Neural crest cell (in vitro differentiated cells): ENCODE measurements at regions not wholly inside any gene's neighbourhood (a gene's known extent, or its start where the extent isn't known, plus 50 kb on each side); places are given as distances from the start of the nearest gene placed in this dataset.

Experiments used
- DNase-seq: peaks from one replicate; pipeline ENCODE4 v3.0.0; 2021; ENCODE audit warnings: low read depth, mixed read lengths, low spot score
- H3K27ac Mint-ChIP-seq: one replicate; pipeline ENCODE4 v1.8.0; 2021; ENCODE audit warnings: mild to moderate bottlenecking, mixed read lengths; ENCODE audit not compliant: unreplicated experiment
- H3K27me3 Mint-ChIP-seq: 2 replicates; pipeline ENCODE4 v1.8.0; 2021; ENCODE audit warnings: low read depth, mild to moderate bottlenecking, mixed read lengths
- H3K36me3 Mint-ChIP-seq: 2 replicates; pipeline ENCODE4 v1.8.0; 2021; ENCODE audit warnings: low read depth, mild to moderate bottlenecking, mixed read lengths
- H3K4me1 Mint-ChIP-seq: 2 replicates; pipeline ENCODE4 v1.8.0; 2021; ENCODE audit warnings: mixed read lengths
- H3K4me3 Mint-ChIP-seq: one replicate; pipeline ENCODE4 v1.8.0; 2021; ENCODE audit warnings: mild to moderate bottlenecking, mixed read lengths
- H3K9me3 Mint-ChIP-seq: 2 replicates; pipeline ENCODE4 v1.8.0; 2021; ENCODE audit warnings: mixed read lengths
- CTCF ChIP-seq: fragments of 200-600 bp; sonication (generic); conservative IDR thresholded peaks from 2 replicates; pipeline ENCODE4 v1.5.0; 2021; ENCODE audit warnings: antibody characterized with exemption, mild to moderate bottlenecking

DNA sequence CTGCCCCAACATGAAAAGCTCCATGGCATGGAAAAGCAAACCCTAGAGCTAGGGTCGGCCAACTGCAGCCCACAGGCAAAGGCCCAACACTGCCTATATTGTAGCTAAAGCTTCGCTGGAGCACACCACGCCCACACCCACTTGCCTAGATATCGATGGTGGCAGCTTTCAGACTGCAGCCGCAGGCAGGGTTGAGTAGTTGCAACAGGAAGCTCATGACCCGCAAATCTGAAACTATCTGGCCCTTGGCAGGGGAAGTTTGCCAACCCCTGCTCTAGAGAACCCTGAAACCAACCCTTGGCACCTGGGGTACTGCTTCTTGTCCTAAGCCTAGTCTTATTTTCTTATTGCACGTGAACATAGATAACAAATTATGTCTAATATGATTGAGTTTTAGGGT, 250.0 kb downstream of the SOX11 start:
- Mint-ChIP-seq H3K27me3 (no peaks in the 10 kb centered on the region), H3K4me3 (no peak overlapping the region), H3K4me1 (peaks cover 55% of the 10 kb centered on the region), H3K9me3 (no peaks in the 10 kb centered on the region), H3K36me3 (no peaks in the 10 kb centered on the region), H3K27ac (no peak overlapping the region)
- no peak for TF ChIP-seq CTCF
- DNase-seq, result no peak

GRCh38 chr2:5945742-5946141, 253.6 kb downstream of the SOX11 start:
- H3K27me3 Mint-ChIP-seq, result no peaks in the 10 kb centered on the region
- no peaks in the 10 kb centered on the region for H3K9me3 Mint-ChIP-seq
- H3K4me1 Mint-ChIP-seq, result peaks cover 54% of the 10 kb centered on the region
- H3K4me3 Mint-ChIP-seq, result peak overlapping the region; percentile 77
- H3K27ac Mint-ChIP-seq, result peak overlapping the region; percentile 95
- TF ChIP-seq CTCF, result no peak
- DNase-seq, result no peak
- no peaks in the 10 kb centered on the region for H3K36me3 Mint-ChIP-seq

GRCh38 chr2:5946225-5947115, 254.3 kb downstream of the SOX11 start:
- Mint-ChIP-seq H3K9me3 (no peaks in the 10 kb centered on the region), H3K36me3 (no peaks in the 10 kb centered on the region), H3K27me3 (no peaks in the 10 kb centered on the region), H3K4me1 (peaks cover 54% of the 10 kb centered on the region), H3K4me3 (peak overlapping the region; percentile 77), H3K27ac (peak overlapping the region; percentile 95)
- TF ChIP-seq CTCF, result no peak
- peak; percentile 30 for DNase-seq

DNA sequence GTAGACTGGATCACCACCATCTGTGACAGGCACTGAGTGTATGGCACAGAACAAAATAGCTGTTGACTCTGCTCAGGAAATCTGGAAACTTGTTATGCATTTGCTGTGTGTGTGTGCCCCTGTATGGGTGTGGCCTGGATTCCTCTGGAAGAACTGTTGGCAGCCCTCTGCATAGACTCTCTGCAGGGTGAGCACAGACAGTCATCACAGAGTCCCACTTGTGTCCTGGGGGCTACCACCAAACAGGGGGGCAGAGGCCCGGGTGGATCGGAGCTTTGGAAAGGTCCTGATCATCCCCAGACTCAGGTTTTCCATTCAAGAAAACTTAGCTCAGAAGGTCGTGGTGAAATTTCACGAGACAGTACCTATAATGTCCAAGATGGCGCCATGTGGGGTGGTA, 258.6 kb downstream of the SOX11 start:
- peaks cover 50% of the 10 kb centered on the region for H3K4me1 Mint-ChIP-seq
- H3K4me3 Mint-ChIP-seq, result no peak overlapping the region
- DNase-seq, result no peak
- H3K36me3 Mint-ChIP-seq, result no peaks in the 10 kb centered on the region
- H3K9me3 Mint-ChIP-seq, result peaks cover 4% of the 10 kb centered on the region
- H3K27me3 Mint-ChIP-seq, result no peaks in the 10 kb centered on the region
- no peak overlapping the region for H3K27ac Mint-ChIP-seq
- TF ChIP-seq CTCF, result no peak

- H3K27me3 Mint-ChIP-seq, result no peaks in the 10 kb centered on the region
- no peak overlapping the region for H3K27ac Mint-ChIP-seq
- DNase-seq, result no peak
- H3K36me3 Mint-ChIP-seq, result no peaks in the 10 kb centered on the region
- H3K9me3 Mint-ChIP-seq, result peaks cover 4% of the 10 kb centered on the region
- no peak overlapping the region for H3K4me3 Mint-ChIP-seq
- no peak for TF ChIP-seq CTCF
- peaks cover 43% of the 10 kb centered on the region for H3K4me1 Mint-ChIP-seq
Measured at GRCh38 chr2:5951471-5951870, 259.3 kb downstream of the SOX11 start.
